KMS-11 (cell line): ENCODE measurements at regions not wholly inside any gene's neighbourhood (a gene's known extent, or its start where the extent isn't known, plus 50 kb on each side); places are given as distances from the start of the nearest gene placed in this dataset.

Experiments used
- H2AFZ ChIP-seq: fragments of 200-600 bp; sonication (generic); 2 replicates; pipeline ENCODE4 v1.6.1; 2016; ENCODE audit warnings: antibody characterized with exemption, mixed run types, low read depth
- H3K27ac ChIP-seq: fragments of 200-600 bp; sonication (generic); 2 replicates; pipeline ENCODE4 v1.6.1; 2016; ENCODE audit warnings: mild to moderate bottlenecking, mixed run types
- H3K27me3 ChIP-seq: fragments of 200-600 bp; sonication (generic); 2 replicates; pipeline ENCODE4 v1.6.1; 2017; ENCODE audit warnings: mild to moderate bottlenecking, low read depth, mixed run types, moderate library complexity; ENCODE audit not compliant: insufficient read depth
- H3K36me3 ChIP-seq: fragments of 200-600 bp; sonication (generic); 2 replicates; pipeline ENCODE4 v1.6.1; 2017; ENCODE audit warnings: mild to moderate bottlenecking, mixed run types; ENCODE audit not compliant: insufficient read depth
- H3K4me1 ChIP-seq: fragments of 200-600 bp; sonication (generic); 2 replicates; pipeline ENCODE4 v1.6.1; 2016; ENCODE audit warnings: mild to moderate bottlenecking, low read depth, mixed run types; ENCODE audit not compliant: poor library complexity, severe bottlenecking
- H3K4me2 ChIP-seq: fragments of 200-600 bp; sonication (generic); 2 replicates; pipeline ENCODE4 v1.7.0; 2016; ENCODE audit warnings: mild to moderate bottlenecking, mixed run types
- H3K4me3 ChIP-seq: fragments of 200-600 bp; sonication (generic); IDR thresholded peaks from 2 replicates; pipeline ENCODE4 v1.6.1; 2017; ENCODE audit warnings: low read depth, low read length, mixed read lengths; ENCODE audit not compliant: insufficient read depth
- H3K79me2 ChIP-seq: fragments of 200-600 bp; sonication (generic); 2 replicates; pipeline ENCODE4 v1.6.1; 2016; ENCODE audit warnings: low read depth, mixed run types; ENCODE audit not compliant: insufficient read depth
- H3K9ac ChIP-seq: fragments of 200-600 bp; sonication (generic); 2 replicates; pipeline ENCODE4 v1.6.1; 2016; ENCODE audit warnings: mild to moderate bottlenecking, mixed run types
- H4K20me1 ChIP-seq: fragments of 200-600 bp; sonication (generic); 2 replicates; pipeline ENCODE4 v1.6.1; 2016; ENCODE audit warnings: mild to moderate bottlenecking, mixed run types; ENCODE audit not compliant: insufficient read depth
- CTCF ChIP-seq: fragments of 200-600 bp; sonication (generic); conservative IDR thresholded peaks from 2 replicates; pipeline ENCODE4 v1.6.1; 2017; ENCODE audit warnings: low read depth, mild to moderate bottlenecking, antibody characterized with exemption, low read length, moderate library complexity, mixed read lengths

- H3K4me3 ChIP-seq: no peak overlapping the region
- H2AFZ ChIP-seq: no peak overlapping the region
- no peak for TF ChIP-seq CTCF
- H3K4me1 ChIP-seq: peaks cover 16% of the 10 kb centered on the region
- no peaks in the 10 kb centered on the region for H3K27me3 ChIP-seq
- H3K4me2 ChIP-seq: no peak overlapping the region
- H3K79me2 ChIP-seq: no peaks in the 10 kb centered on the region
- H4K20me1 ChIP-seq: no peaks in the 10 kb centered on the region
- H3K27ac ChIP-seq: no peak overlapping the region
- H3K36me3 ChIP-seq: no peaks in the 10 kb centered on the region
- H3K9ac ChIP-seq: no peak overlapping the region
Measured at GRCh38 chr11:19650467-19650866, 62.2 kb upstream of the NAV2 start.

DNA sequence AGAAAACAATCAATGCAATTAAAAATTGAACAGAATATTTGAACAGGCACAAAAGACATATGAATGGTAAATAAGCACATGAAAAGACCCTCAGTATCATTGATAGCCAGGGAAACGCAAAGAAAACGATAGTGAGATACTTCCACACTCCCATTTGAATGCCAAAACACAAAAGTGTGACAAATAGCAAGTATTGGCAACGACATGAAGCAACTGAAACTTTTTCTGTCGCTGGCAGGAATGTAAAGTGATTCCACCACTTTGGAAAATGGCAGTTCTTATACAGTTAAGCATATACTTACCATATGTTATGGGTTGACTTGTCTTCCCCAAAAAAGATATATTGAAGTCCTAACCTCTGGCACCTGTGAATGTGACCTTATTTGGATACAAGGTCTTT is 62.9 kb upstream of the NAV2 start:
- no peak for TF ChIP-seq CTCF
- Histone ChIP-seq H3K27ac (no peak overlapping the region), H2AFZ (no peak overlapping the region), H3K27me3 (no peaks in the 10 kb centered on the region), H3K4me3 (no peak overlapping the region), H3K4me1 (peaks cover 18% of the 10 kb centered on the region), H3K79me2 (no peaks in the 10 kb centered on the region), H3K36me3 (no peaks in the 10 kb centered on the region), H3K9ac (no peak overlapping the region), H4K20me1 (no peaks in the 10 kb centered on the region), H3K4me2 (no peak overlapping the region)

GRCh38 chr11:19648321-19648720 is 64.3 kb upstream of the NAV2 start:
- Histone ChIP-seq H3K36me3 (no peaks in the 10 kb centered on the region), H3K27me3 (no peaks in the 10 kb centered on the region), H3K4me3 (no peak overlapping the region), H4K20me1 (no peaks in the 10 kb centered on the region), H3K9ac (no peak overlapping the region), H3K4me2 (no peak overlapping the region), H2AFZ (no peak overlapping the region), H3K79me2 (no peaks in the 10 kb centered on the region), H3K4me1 (peaks cover 18% of the 10 kb centered on the region), H3K27ac (no peak overlapping the region)
- TF ChIP-seq CTCF: no peak

DNA sequence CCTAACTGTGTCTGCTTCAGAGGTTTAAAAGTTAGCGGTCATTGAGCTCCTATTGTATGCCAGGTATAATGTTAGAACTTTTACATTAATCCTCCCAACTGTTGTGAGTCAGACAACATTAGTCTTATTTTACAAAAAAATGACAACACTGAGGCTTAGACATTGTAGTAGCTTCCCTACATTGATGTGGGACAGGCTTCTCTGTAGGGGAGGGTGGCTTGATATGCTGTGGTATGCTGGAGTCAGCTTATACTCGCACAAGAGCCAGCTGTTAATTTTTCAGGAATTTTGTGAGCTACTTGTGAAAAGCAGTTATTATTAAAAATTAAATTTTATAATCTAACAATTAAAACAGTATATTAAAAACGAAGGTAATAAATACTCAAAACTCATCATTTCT is 64.8 kb upstream of the NAV2 start:
- TF ChIP-seq CTCF: no peak
- Histone ChIP-seq H3K27ac (no peak overlapping the region), H3K4me2 (no peak overlapping the region), H3K27me3 (no peaks in the 10 kb centered on the region), H3K79me2 (no peaks in the 10 kb centered on the region), H2AFZ (no peak overlapping the region), H3K4me3 (no peak overlapping the region), H4K20me1 (no peaks in the 10 kb centered on the region), H3K4me1 (peaks cover 18% of the 10 kb centered on the region), H3K9ac (no peak overlapping the region), H3K36me3 (no peaks in the 10 kb centered on the region)

GRCh38 chr11:19646921-19647320 is 65.7 kb upstream of the NAV2 start:
- Histone ChIP-seq H3K79me2 (no peaks in the 10 kb centered on the region), H3K27ac (no peak overlapping the region), H3K4me1 (peaks cover 18% of the 10 kb centered on the region), H3K9ac (no peak overlapping the region), H4K20me1 (no peaks in the 10 kb centered on the region), H3K36me3 (no peaks in the 10 kb centered on the region), H3K4me3 (no peak overlapping the region), H3K27me3 (no peaks in the 10 kb centered on the region), H2AFZ (no peak overlapping the region), H3K4me2 (no peak overlapping the region)
- TF ChIP-seq CTCF: no peak
